ENCODE measurements at regions not wholly inside any gene's neighbourhood (a gene's known extent, or its start where the extent isn't known, plus 50 kb on each side); places are given as distances from the start of the nearest gene placed in this dataset.

DNA sequence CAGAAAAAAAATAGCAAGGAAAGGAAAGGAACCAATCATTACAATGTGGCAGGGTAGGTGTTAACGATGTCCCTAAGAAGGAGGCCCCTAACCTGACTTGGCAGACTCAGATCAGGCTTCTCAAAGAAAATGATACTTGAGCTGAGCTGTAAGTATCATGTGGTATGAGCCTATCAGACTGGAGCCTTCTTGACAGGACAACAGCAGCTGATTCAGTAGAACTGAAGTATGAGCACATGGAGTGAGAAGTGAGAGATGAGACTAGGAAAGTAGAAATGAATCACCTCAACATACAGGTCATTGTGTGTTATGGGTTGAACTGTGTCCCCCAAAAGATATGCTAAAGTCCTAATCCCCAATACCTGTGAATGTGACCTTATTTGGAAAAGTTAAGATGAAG is 66.3 kb downstream of the MTERF1 start:
- TF ChIP-seq, protein P1, sequence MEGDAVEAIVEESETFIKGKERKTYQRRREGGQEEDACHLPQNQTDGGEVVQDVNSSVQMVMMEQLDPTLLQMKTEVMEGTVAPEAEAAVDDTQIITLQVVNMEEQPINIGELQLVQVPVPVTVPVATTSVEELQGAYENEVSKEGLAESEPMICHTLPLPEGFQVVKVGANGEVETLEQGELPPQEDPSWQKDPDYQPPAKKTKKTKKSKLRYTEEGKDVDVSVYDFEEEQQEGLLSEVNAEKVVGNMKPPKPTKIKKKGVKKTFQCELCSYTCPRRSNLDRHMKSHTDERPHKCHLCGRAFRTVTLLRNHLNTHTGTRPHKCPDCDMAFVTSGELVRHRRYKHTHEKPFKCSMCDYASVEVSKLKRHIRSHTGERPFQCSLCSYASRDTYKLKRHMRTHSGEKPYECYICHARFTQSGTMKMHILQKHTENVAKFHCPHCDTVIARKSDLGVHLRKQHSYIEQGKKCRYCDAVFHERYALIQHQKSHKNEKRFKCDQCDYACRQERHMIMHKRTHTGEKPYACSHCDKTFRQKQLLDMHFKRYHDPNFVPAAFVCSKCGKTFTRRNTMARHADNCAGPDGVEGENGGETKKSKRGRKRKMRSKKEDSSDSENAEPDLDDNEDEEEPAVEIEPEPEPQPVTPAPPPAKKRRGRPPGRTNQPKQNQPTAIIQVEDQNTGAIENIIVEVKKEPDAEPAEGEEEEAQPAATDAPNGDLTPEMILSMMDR (IDR thresholded peaks at IDR 0.05; ENCODE audit: low read length) = no peak
- TF ChIP-seq EZH2 (IDR thresholded peaks at IDR 0.05; ENCODE audit: borderline replicate concordance, low read length) = no peak

Measured in OCI-LY1 (cell line).